ENCODE measurements at regions not wholly inside any gene's neighbourhood (a gene's known extent, or its start where the extent isn't known, plus 50 kb on each side); places are given as distances from the start of the nearest gene placed in this dataset.

DNA sequence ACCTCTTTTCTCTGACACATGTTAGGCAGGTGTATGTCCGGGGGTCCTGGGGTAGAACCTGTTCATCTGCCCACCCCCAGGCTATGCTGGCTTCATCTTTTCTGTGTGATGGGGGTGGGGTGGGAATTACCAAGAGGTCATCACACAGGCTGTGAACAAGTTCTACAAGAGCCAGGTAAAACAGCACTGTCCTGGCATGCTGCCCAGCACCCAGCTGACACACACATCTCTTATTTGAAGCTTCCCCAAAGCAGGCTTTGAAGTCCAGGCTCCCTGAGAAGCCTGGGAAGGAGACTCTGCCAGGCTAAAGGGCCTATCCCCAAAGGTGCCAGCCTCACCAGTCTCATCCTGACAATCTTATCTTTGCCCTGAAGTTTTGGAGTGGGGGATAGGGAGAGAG is 141.1 kb downstream of the ALG10 start:
- TF ChIP-seq EZH2 (IDR thresholded peaks at IDR 0.05; ENCODE audit: borderline replicate concordance, low read length): no peak
- TF ChIP-seq, protein P1, sequence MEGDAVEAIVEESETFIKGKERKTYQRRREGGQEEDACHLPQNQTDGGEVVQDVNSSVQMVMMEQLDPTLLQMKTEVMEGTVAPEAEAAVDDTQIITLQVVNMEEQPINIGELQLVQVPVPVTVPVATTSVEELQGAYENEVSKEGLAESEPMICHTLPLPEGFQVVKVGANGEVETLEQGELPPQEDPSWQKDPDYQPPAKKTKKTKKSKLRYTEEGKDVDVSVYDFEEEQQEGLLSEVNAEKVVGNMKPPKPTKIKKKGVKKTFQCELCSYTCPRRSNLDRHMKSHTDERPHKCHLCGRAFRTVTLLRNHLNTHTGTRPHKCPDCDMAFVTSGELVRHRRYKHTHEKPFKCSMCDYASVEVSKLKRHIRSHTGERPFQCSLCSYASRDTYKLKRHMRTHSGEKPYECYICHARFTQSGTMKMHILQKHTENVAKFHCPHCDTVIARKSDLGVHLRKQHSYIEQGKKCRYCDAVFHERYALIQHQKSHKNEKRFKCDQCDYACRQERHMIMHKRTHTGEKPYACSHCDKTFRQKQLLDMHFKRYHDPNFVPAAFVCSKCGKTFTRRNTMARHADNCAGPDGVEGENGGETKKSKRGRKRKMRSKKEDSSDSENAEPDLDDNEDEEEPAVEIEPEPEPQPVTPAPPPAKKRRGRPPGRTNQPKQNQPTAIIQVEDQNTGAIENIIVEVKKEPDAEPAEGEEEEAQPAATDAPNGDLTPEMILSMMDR (IDR thresholded peaks at IDR 0.05; ENCODE audit: low read length): no peak
